ENCODE measurements at regions not wholly inside any gene's neighbourhood (a gene's known extent, or its start where the extent isn't known, plus 50 kb on each side); places are given as distances from the start of the nearest gene placed in this dataset.

DNA sequence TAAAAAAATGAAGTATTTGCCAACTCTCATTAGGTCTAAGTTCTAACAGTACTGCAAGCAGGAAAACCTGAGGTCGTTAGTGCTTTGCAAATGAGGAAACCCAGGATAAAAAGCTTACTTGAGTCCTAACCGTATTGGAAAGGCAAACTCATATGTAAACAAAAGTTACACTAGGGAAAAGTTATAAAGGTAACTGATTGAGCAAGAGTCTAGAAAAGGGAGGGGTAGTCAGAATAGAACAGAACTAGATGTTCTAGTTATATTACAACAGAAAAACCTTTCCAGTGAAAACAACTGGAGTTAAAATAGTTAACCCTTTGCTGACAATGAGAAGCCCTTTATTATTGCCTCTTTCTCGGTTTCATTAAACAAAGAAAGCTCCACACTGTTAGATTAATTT, 66.4 kb upstream of the MAOA start:
- no peak for DNase-seq

DNA sequence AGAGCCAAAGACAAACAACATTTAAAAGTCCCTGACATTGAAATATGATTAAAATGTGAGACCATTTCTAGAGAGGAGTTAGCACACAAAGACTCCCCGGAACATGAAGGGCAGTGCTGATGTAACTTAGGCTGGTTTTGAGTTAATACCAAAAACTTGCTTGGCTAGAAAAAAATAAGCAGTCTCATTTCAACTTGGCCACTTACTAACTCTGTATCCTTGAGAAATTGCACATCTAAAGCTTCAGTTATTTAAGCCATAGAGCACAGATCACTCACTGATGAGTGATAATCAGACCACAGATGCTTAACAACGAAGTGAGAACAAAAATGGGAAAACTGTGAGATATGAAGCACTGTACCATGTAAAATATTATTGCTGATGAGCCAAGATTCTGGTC, 65.9 kb upstream of the MAOA start:
- no peak for DNase-seq

DNA sequence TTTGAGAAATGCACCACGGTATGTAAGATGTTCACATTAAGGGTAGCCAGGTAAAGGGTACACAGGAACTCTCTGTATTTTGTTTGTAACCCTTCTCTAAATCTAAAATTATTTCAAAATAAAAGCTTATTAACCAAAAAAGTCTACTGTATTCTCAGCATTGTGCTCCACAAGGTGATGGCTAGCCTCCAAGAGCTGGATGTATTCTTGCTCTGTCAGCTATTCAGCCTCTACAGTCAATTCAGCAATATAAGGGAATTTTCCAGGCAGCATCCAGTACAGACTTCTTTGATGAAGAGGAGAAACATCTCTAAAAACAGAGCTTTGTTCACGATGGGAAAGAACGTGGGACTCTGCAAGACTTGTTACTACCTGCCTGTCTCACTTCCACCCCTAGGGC, 63.5 kb upstream of the MAOA start:
- DNase-seq, result peak; percentile 10

DNA sequence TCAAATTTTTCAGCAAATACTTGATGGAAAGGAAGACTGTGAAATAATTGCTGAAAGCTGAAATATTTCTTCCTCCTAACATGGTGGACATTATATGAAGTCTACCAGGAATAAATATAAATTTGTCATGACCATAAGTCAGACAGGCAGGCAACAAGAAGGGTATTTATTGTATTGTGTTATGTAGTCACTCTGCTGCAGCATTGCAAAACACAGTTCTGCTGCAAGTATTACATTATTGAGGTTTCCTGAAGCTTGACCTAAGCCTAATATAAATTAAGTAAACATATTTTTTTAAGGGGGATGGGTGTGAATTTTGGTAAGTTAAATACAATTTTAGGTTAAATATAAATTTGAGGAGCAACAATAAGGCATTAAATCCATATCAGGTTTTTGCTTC, 60.2 kb upstream of the MAOA start:
- no peak for DNase-seq

DNA sequence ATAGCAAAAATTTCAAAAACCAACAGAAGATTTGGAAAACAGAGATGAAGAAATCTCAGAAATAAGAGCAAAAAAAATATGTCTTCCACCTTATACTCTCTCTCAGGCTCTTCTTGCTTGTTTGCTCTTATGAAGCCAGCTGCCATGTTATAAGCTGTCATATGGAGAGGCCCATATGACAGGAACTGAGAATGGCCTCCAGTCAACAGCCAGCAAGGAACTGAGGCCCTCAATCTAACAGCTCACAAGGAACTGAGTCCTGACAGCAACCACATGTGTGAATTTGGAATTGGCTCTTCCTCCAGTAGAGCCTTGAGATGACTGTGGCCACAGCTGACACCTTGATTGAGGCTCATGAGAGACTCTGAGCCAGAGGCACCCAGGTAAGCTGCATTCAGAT, 51.3 kb upstream of the MAOA start:
- DNase-seq, result no peak

- no peak for DNase-seq
Observed at GRCh38 chrX:43605351-43605750, 50.7 kb upstream of the MAOA start.
